Mammary epithelial cell (primary cell): ENCODE measurements at regions not wholly inside any gene's neighbourhood (a gene's known extent, or its start where the extent isn't known, plus 50 kb on each side); places are given as distances from the start of the nearest gene placed in this dataset.
"Not testable (repeated sequence)": the region's sequence is repeated elsewhere in the genome, so short reads cannot be mapped to it uniquely, and the experiment has no call there.

ENCODE experiments used
- EZH2 ChIP-seq: IDR thresholded peaks from 2 replicates; pipeline ENCODE4 v1.6.1; 2012; ENCODE audit warnings: low read length, inconsistent platforms, borderline replicate concordance
- TF ChIP-seq, protein P1 (sequence below), 2 donors: IDR thresholded peaks in 1 of 2; conservative IDR thresholded peaks in 1 of 2; 2 replicates each; pipeline ENCODE4 v1.5.1; 2011 to 2012; ENCODE audit warnings: inconsistent platforms in 2 of 2, low read length in 2 of 2, mild to moderate bottlenecking in 2 of 2, control low read depth in 1 of 2, low read depth in 1 of 2; ENCODE audit not compliant: insufficient read depth in 1 of 2; ENCODE audit errors: extremely low read depth in 1 of 2

DNA sequence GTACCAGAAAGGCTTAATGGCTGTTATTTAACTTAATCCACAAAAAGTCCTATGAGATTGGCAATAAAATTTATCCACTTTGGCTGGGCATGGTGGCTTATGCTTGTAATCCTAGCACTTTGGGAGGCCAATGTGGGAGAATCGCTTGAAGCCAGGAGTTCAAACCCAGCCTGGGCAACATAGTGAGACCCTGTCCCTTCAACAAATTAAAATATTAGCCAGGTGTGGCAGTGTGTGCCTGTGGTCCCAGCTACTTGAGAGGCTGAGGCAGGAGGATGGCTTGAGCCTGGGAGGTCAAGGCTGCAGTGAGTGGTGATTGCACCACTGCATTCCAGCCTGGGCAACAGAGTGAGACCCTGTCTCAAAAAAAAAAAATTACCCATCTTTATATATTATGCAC, 193.4 kb upstream of the GATA6 start:
- TF ChIP-seq, protein P1, sequence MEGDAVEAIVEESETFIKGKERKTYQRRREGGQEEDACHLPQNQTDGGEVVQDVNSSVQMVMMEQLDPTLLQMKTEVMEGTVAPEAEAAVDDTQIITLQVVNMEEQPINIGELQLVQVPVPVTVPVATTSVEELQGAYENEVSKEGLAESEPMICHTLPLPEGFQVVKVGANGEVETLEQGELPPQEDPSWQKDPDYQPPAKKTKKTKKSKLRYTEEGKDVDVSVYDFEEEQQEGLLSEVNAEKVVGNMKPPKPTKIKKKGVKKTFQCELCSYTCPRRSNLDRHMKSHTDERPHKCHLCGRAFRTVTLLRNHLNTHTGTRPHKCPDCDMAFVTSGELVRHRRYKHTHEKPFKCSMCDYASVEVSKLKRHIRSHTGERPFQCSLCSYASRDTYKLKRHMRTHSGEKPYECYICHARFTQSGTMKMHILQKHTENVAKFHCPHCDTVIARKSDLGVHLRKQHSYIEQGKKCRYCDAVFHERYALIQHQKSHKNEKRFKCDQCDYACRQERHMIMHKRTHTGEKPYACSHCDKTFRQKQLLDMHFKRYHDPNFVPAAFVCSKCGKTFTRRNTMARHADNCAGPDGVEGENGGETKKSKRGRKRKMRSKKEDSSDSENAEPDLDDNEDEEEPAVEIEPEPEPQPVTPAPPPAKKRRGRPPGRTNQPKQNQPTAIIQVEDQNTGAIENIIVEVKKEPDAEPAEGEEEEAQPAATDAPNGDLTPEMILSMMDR (conservative IDR thresholded peaks at IDR 0.05 in 1 of 2, IDR thresholded peaks at IDR 0.05 in 1 of 2; ENCODE audit: extremely low read depth in 1 of 2, insufficient read depth in 1 of 2, low read depth in 1 of 2, low read length in 2 of 2): not testable (repeated sequence)
- not testable (repeated sequence) for TF ChIP-seq EZH2
